Body of pancreas (tissue), 4 donors: ENCODE measurements at regions not wholly inside any gene's neighbourhood (a gene's known extent, or its start where the extent isn't known, plus 50 kb on each side); places are given as distances from the start of the nearest gene placed in this dataset.

Source experiments
- ATAC-seq: fragments of 150-250 bp; one replicate; pipeline ENCODE4 v1.9.1; 2016
- DNase-seq, 4 donors: peaks; one replicate each; pipeline ENCODE4 v3.0.0-alpha.2; 2019
- H3K27ac ChIP-seq, 4 donors: fragments of 200-600 bp; sonication (generic); 1 replicate in 3 of 4; 2 replicates in 1 of 4; pipeline versions ENCODE4 v1.5.1 to v1.6.1; 2016 to 2019; ENCODE audit warnings: mild to moderate bottlenecking in 1 of 4, mixed read lengths in 1 of 4, moderate library complexity in 1 of 4
- H3K27me3 ChIP-seq, 2 donors: fragments of 200-600 bp; sonication (generic); one replicate each; pipeline ENCODE4 v1.6.0; 2016; ENCODE audit warnings: mild to moderate bottlenecking in 1 of 2
- H3K36me3 ChIP-seq, 2 donors: fragments of 200-600 bp; sonication (generic); replicated peaks in 1 of 2; 2 replicates each; pipeline ENCODE4 v1.5.1; 2016; ENCODE audit warnings: low read depth in 2 of 2; ENCODE audit not compliant: insufficient read depth in 1 of 2
- H3K4me1 ChIP-seq: fragments of 200-600 bp; sonication (generic); one replicate; pipeline ENCODE4 v1.6.0; 2016
- H3K4me3 ChIP-seq, 2 donors: fragments of 200-600 bp; sonication (generic); 1 replicate in 1 of 2; 2 replicates in 1 of 2; pipeline ENCODE4 v1.5.1; 2016 to 2019
- H3K9me3 ChIP-seq, 3 donors: fragments of 200-600 bp; sonication (generic); 1 replicate in 2 of 3; 2 replicates in 1 of 3; pipeline ENCODE4 v1.5.1; 2016
- POLR2A ChIP-seq, 3 donors: fragments of 450-650 bp; IDR thresholded peaks; one replicate each; pipeline ENCODE4 v1.6.1; 2016; ENCODE audit warnings: antibody characterized with exemption in 3 of 3, mild to moderate bottlenecking in 2 of 3
- WGBS, 2 donors: methylation state at CpG; one replicate each; pipeline ENCODE4 v1.1.5; 2017; 5-methylcytosine and 5-hydroxymethylcytosine counted together
- intact Hi-C: fragments of 100-400 bp; cut with DNase I; formaldehyde crosslinking; loops from one replicate; pipeline ENCODE4 v1.15.1; 2023
- TF ChIP-seq, protein P1 (sequence below), 7 experiments: fragments of 450-650 bp in 4 of 7; fragments of 200-600 bp in 3 of 7; sonication (generic) in 3 of 7; IDR thresholded peaks; one replicate each; pipeline ENCODE4 v1.5.1; 2016 to 2019; ENCODE audit warnings: antibody characterized with exemption in 7 of 7

DNA sequence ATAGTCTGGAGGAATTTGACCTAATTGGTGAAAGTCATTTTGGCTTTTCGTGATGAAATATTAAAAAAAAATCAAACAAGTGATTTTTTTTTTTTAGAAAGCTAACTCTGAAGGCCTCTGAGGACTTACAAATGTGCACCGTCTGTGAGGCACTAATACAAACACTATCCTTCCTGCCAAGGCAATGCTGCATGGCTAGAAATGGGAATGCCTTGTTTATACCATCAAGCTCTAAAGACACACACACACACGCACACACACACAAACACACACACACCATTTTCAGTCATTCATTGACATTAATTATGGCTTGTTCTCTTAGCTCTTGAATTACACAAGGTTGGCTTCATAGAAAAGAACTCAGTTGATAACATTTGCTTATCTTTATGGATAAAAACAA, 1242.0 kb upstream of the ACVR2A start:
- Histone ChIP-seq H3K27ac (no peak overlapping the region), H3K36me3 (no peaks in the 10 kb centered on the region), H3K27me3 (no peaks in the 10 kb centered on the region), H3K4me1 (no peaks in the 10 kb centered on the region), H3K4me3 (no peak overlapping the region), H3K9me3 (no peaks in the 10 kb centered on the region)
- 45 to 48% methylated on average over 3 of the region's 3 CpGs for WGBS, 2 donors
- no peak for ATAC-seq
- no peak for TF ChIP-seq POLR2A (IDR thresholded peaks at IDR 0.05)
- TF ChIP-seq, protein P1, sequence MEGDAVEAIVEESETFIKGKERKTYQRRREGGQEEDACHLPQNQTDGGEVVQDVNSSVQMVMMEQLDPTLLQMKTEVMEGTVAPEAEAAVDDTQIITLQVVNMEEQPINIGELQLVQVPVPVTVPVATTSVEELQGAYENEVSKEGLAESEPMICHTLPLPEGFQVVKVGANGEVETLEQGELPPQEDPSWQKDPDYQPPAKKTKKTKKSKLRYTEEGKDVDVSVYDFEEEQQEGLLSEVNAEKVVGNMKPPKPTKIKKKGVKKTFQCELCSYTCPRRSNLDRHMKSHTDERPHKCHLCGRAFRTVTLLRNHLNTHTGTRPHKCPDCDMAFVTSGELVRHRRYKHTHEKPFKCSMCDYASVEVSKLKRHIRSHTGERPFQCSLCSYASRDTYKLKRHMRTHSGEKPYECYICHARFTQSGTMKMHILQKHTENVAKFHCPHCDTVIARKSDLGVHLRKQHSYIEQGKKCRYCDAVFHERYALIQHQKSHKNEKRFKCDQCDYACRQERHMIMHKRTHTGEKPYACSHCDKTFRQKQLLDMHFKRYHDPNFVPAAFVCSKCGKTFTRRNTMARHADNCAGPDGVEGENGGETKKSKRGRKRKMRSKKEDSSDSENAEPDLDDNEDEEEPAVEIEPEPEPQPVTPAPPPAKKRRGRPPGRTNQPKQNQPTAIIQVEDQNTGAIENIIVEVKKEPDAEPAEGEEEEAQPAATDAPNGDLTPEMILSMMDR (IDR thresholded peaks at IDR 0.05) = no peak
- intact Hi-C loops = no loop called here
- no peak for DNase-seq

DNA sequence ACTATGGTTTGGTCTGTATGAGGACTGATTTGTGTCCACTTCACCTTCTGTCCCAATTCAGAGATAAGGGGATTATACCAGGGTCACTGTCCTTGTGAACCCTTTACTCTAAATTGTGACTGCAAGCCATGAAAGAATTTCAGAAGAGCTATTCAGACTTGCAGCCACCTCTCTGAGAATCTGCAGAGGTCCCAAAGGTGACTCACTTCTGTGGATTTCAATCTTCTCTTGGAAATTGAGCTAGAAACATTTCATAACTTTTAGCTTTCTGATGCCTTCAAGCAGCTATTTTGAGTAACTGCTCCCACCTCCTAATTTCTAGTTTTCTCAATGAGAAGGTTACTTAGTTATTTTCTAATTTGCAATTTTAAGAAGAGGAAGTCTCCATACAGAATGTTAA, 1242.4 kb upstream of the ACVR2A start:
- Histone ChIP-seq H3K9me3 (no peaks in the 10 kb centered on the region), H3K27ac (no peak overlapping the region), H3K4me3 (no peak overlapping the region), H3K4me1 (no peaks in the 10 kb centered on the region), H3K36me3 (no peaks in the 10 kb centered on the region), H3K27me3 (no peaks in the 10 kb centered on the region)
- DNase-seq (no peak), ATAC-seq (no peak)
- intact Hi-C loops = no loop called here
- TF ChIP-seq POLR2A (IDR thresholded peaks at IDR 0.05) = no peak
- TF ChIP-seq, protein P1 (IDR thresholded peaks at IDR 0.05) = no peak

DNA sequence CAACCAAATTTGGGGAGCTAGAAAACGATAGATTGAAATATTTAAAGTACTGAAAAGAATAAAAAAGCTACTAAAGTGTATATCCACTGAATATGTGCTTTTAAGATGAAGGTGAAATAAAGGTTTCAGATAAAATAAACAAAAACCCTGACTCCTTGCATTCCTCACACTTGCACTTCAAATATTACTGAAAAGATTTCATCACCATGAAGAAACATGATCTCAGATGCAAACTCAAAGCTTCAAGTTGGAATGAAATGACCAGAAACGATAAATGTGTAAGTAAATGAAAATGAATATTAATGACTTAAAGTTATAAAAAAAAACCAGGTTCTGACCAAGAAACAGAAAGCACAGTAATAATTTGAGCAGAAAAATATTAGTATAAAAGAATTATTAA, 1246.0 kb upstream of the ACVR2A start:
- H3K27ac ChIP-seq = no peak overlapping the region
- intact Hi-C loops = no loop called here
- no peaks in the 10 kb centered on the region for H3K27me3 ChIP-seq
- H3K9me3 ChIP-seq = no peaks in the 10 kb centered on the region
- H3K36me3 ChIP-seq = no peaks in the 10 kb centered on the region
- ATAC-seq (no peak), DNase-seq (no peak)
- no peak overlapping the region for H3K4me3 ChIP-seq
- TF ChIP-seq, protein P1 (IDR thresholded peaks at IDR 0.05) = no peak
- no peak for TF ChIP-seq POLR2A (IDR thresholded peaks at IDR 0.05)
- 64 to 67% methylated on average over 2 of the region's 2 CpGs for WGBS, 2 donors
- no peaks in the 10 kb centered on the region for H3K4me1 ChIP-seq

DNA sequence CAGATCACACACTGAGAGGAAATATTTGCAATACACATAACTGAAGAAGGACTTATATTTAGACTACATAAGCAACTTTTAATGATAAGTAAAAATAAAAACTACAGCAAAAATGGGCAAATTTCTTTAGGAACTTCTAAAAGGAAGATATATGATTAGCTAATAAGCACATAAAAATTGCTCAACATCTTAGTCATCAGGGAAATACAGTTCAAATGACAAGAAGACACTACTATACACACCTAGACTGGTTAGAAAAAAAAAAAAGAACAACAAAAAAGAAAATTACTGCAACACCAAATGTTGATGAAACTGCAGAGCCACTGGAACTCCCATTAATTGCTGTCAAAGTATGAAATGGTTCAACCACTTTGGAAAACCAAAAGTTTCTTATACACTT, 1247.5 kb upstream of the ACVR2A start:
- DNase-seq = no peak
- no peak overlapping the region for H3K4me3 ChIP-seq
- intact Hi-C loops = no loop called here
- ATAC-seq = no peak
- H3K4me1 ChIP-seq = no peaks in the 10 kb centered on the region
- TF ChIP-seq, protein P1 (IDR thresholded peaks at IDR 0.05) = no peak
- no peak for TF ChIP-seq POLR2A (IDR thresholded peaks at IDR 0.05)
- H3K36me3 ChIP-seq = no peaks in the 10 kb centered on the region
- no peaks in the 10 kb centered on the region for H3K9me3 ChIP-seq
- H3K27me3 ChIP-seq = no peaks in the 10 kb centered on the region
- H3K27ac ChIP-seq = no peak overlapping the region

DNA sequence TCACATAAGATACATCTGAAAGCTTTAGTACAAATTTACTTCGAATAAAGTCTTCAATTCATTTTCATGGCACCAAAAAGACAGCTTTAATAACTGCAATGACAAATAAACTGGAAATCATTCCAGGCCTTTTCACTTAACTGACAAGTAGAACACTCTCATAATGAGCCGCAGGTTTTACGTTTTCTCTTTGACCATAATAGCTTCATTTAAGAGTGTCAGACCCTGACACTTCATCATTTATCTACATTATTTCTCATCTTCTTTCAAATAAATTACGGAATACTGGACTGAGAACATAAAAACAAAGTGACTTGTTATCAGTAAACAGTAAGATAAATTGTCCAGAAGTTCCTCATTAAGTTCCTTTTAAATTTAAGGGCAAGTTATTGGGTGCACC, 1252.9 kb upstream of the ACVR2A start:
- no peaks in the 10 kb centered on the region for H3K27me3 ChIP-seq
- no peak overlapping the region for H3K4me3 ChIP-seq
- 62 to 65% methylated on average over 4 of the region's 4 CpGs for WGBS, 2 donors
- TF ChIP-seq, protein P1 (IDR thresholded peaks at IDR 0.05) = no peak
- TF ChIP-seq POLR2A (IDR thresholded peaks at IDR 0.05) = no peak
- intact Hi-C loops = no loop called here
- no peaks in the 10 kb centered on the region for H3K36me3 ChIP-seq
- DNase-seq (no peak), ATAC-seq (no peak)
- no peaks in the 10 kb centered on the region for H3K4me1 ChIP-seq
- H3K27ac ChIP-seq = no peak overlapping the region
- no peaks in the 10 kb centered on the region for H3K9me3 ChIP-seq
